Sigmoid colon (tissue), 6 donors: ENCODE measurements at regions not wholly inside any gene's neighbourhood (a gene's known extent, or its start where the extent isn't known, plus 50 kb on each side); places are given as distances from the start of the nearest gene placed in this dataset.

Experiments
- DNase-seq: peaks from one replicate; pipeline ENCODE4 v3.0.0-alpha.2; 2019
- H3K27ac ChIP-seq, 4 donors: fragments of 200-600 bp; sonication (generic); one replicate each; pipeline ENCODE4 v1.5.1; 2016 to 2019; ENCODE audit warnings: mild to moderate bottlenecking in 1 of 4
- H3K27me3 ChIP-seq, 3 donors: fragments of 200-600 bp; sonication (generic); one replicate each; pipeline ENCODE4 v1.5.1; 2019; ENCODE audit warnings: mild to moderate bottlenecking in 1 of 3
- H3K36me3 ChIP-seq, 4 donors: fragments of 200-600 bp; sonication (generic); one replicate each; pipeline ENCODE4 v1.5.1; 2016 to 2019
- H3K4me1 ChIP-seq, 4 donors: fragments of 200-600 bp; sonication (generic); one replicate each; pipeline ENCODE4 v1.5.1; 2017 to 2019
- H3K4me3 ChIP-seq, 4 donors: fragments of 200-600 bp; sonication (generic); one replicate each; pipeline ENCODE4 v1.5.1; 2017 to 2019; ENCODE audit warnings: mild to moderate bottlenecking in 2 of 4, moderate library complexity in 1 of 4
- H3K9me3 ChIP-seq, 4 donors: fragments of 200-600 bp in 3 of 4; sonication (generic) in 3 of 4; one replicate each; pipeline versions ENCODE4 v1.5.1 to v1.6.1; 2013 to 2019
- CTCF ChIP-seq, 4 experiments: fragments of 450-650 bp in 3 of 4; fragments of 200-600 bp in 1 of 4; IDR thresholded peaks; one replicate each; pipeline ENCODE4 v1.5.1; 2016 to 2019; ENCODE audit warnings: antibody characterized with exemption in 4 of 4, mild to moderate bottlenecking in 3 of 4, moderate library complexity in 2 of 4
- EP300 ChIP-seq, 4 donors: sonication (generic); formaldehyde crosslinking; IDR thresholded peaks; one replicate each; pipeline ENCODE4 v1.6.1; 2017; ENCODE audit warnings: antibody characterized with exemption in 4 of 4
- POLR2A ChIP-seq, 2 donors: fragments of 450-650 bp; IDR thresholded peaks; one replicate each; pipeline ENCODE4 v1.6.1; 2016; ENCODE audit warnings: antibody characterized with exemption in 2 of 2, mild to moderate bottlenecking in 2 of 2, moderate library complexity in 2 of 2
- POLR2AphosphoS5 ChIP-seq, 4 donors: sonication (generic); formaldehyde crosslinking; IDR thresholded peaks; one replicate each; pipeline ENCODE4 v1.6.1; 2017; ENCODE audit warnings: antibody characterized with exemption in 4 of 4
- WGBS, 2 donors: extraction: QIAGEN DNeasy Blood & Tissue Kit; methylation state at CpG; one replicate each; pipeline ENCODE4 v1.1.7; 2013; 5-methylcytosine and 5-hydroxymethylcytosine counted together
- intact Hi-C: fragments of 100-400 bp; cut with DNase I; formaldehyde crosslinking; loops from one replicate; pipeline ENCODE4 v1.15.1; 2023
- donor health status: healthy with polysubstance abuse.
- donor health status: healthy.

DNA sequence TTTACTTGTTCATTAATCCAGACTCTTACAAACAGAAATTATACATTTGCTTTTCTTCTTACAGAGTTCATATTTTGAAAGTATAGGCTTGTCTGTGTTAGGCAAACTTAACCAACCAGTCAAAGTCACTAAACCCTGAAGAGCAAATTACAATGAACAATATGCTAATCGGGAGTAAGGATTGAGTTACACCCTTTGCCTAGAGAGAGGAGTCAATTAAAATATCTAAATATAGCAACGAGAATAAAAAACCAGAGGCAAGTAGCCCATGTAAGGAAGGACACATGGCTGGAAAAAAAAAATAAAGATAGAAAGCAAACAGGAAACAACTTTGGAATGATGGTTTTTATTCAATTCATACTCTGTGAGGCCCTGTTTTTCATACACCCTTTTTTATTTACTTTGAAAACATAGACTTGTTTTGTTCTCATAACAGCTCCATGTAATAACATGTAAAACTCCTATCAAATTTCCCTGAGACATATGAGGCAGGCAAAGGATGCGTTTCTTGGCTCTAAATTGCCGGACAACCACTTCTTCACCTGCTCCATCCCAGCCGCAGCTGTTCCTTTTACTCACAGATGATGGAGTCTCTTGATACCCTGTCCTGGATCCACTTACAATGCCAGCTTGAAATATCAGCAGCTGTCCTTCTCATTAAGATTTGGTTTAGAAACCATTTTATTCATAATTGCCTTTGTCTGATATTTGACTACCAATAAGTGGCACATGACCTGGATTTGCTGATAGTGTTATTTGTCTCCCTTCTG lies 767.7 kb upstream of the GCFC2 start:
- Histone ChIP-seq H3K9me3 (no peaks in the 10 kb centered on the region), H3K27me3 (no peaks in the 10 kb centered on the region), H3K4me1 (no peaks in the 10 kb centered on the region), H3K27ac (no peak overlapping the region), H3K36me3 (no peaks in the 10 kb centered on the region), H3K4me3 (no peak overlapping the region)
- intact Hi-C loops: no loop called here
- DNase-seq: no peak
- WGBS, 2 donors: 68 to 79% methylated on average over 5 of the region's 5 CpGs
- no peak for TF ChIP-seq EP300 (IDR thresholded peaks at IDR 0.05)
- TF ChIP-seq POLR2A (IDR thresholded peaks at IDR 0.05): no peak
- TF ChIP-seq POLR2AphosphoS5 (IDR thresholded peaks at IDR 0.05): no peak
- no peak for TF ChIP-seq CTCF (IDR thresholded peaks at IDR 0.05)

GRCh38 chr2:76472946-76473345 lies 762.2 kb upstream of the GCFC2 start:
- H3K4me1 ChIP-seq: no peaks in the 10 kb centered on the region

GRCh38 chr2:76469066-76469465 lies 758.4 kb upstream of the GCFC2 start:
- H3K4me3 ChIP-seq: no peak overlapping the region
- no peak for DNase-seq
- TF ChIP-seq POLR2A (IDR thresholded peaks at IDR 0.05) (no peak), POLR2AphosphoS5 (IDR thresholded peaks at IDR 0.05) (no peak), EP300 (IDR thresholded peaks at IDR 0.05) (no peak), CTCF (IDR thresholded peaks at IDR 0.05) (no peak)
- H3K27ac ChIP-seq: no peak overlapping the region
- WGBS, 2 donors: 51 to 73% methylated on average over 4 of the region's 4 CpGs
- H3K9me3 ChIP-seq: no peaks in the 10 kb centered on the region
- intact Hi-C loops: no loop called here
- H3K4me1 ChIP-seq: no peaks in the 10 kb centered on the region
- no peaks in the 10 kb centered on the region for H3K27me3 ChIP-seq
- H3K36me3 ChIP-seq: no peaks in the 10 kb centered on the region

More at GRCh38 chr2:76472946-76473345, 762.2 kb upstream of the GCFC2 start:
- Histone ChIP-seq H3K4me3 (no peak overlapping the region), H3K27ac (no peak overlapping the region), H3K27me3 (no peaks in the 10 kb centered on the region), H3K36me3 (no peaks in the 10 kb centered on the region), H3K9me3 (no peaks in the 10 kb centered on the region)
- 89 to 90% methylated on average over 4 of the region's 4 CpGs for WGBS, 2 donors
- TF ChIP-seq CTCF (IDR thresholded peaks at IDR 0.05) (no peak), POLR2AphosphoS5 (IDR thresholded peaks at IDR 0.05) (no peak), EP300 (IDR thresholded peaks at IDR 0.05) (no peak), POLR2A (IDR thresholded peaks at IDR 0.05) (no peak)
- no peak for DNase-seq
- intact Hi-C loops: no loop called here

GRCh38 chr2:76467326-76467725 lies 756.6 kb upstream of the GCFC2 start:
- DNase-seq: no peak
- TF ChIP-seq POLR2AphosphoS5 (IDR thresholded peaks at IDR 0.05) (no peak), POLR2A (IDR thresholded peaks at IDR 0.05) (no peak), EP300 (IDR thresholded peaks at IDR 0.05) (no peak), CTCF (IDR thresholded peaks at IDR 0.05) (no peak)
- Histone ChIP-seq H3K27ac (no peak overlapping the region), H3K4me1 (no peaks in the 10 kb centered on the region), H3K9me3 (no peaks in the 10 kb centered on the region), H3K27me3 (no peaks in the 10 kb centered on the region), H3K4me3 (no peak overlapping the region), H3K36me3 (no peaks in the 10 kb centered on the region)
- intact Hi-C loops: no loop called here
- 85 to 92% methylated on average over 2 of the region's 2 CpGs for WGBS, 2 donors

GRCh38 chr2:76464310-76464709 lies 753.6 kb upstream of the GCFC2 start:
- no peaks in the 10 kb centered on the region for H3K9me3 ChIP-seq
- intact Hi-C loops: no loop called here

More at GRCh38 chr2:76464310-76464709, 753.6 kb upstream of the GCFC2 start:
- H3K27ac ChIP-seq: no peak overlapping the region
- no peaks in the 10 kb centered on the region for H3K36me3 ChIP-seq
- H3K4me1 ChIP-seq: no peaks in the 10 kb centered on the region
- TF ChIP-seq POLR2AphosphoS5 (IDR thresholded peaks at IDR 0.05) (no peak), EP300 (IDR thresholded peaks at IDR 0.05) (no peak), POLR2A (IDR thresholded peaks at IDR 0.05) (no peak), CTCF (IDR thresholded peaks at IDR 0.05) (no peak)
- DNase-seq: no peak
- H3K4me3 ChIP-seq: no peak overlapping the region
- H3K27me3 ChIP-seq: no peaks in the 10 kb centered on the region
- WGBS, 2 donors: 55 to 81% methylated on average over 2 of the region's 2 CpGs
